Right lobe of liver (tissue), 4 donors: ENCODE measurements at regions not wholly inside any gene's neighbourhood (a gene's known extent, or its start where the extent isn't known, plus 50 kb on each side); places are given as distances from the start of the nearest gene placed in this dataset.

Source experiments
- POLR2A ChIP-seq: fragments of 450-650 bp; IDR thresholded peaks from one replicate; pipeline ENCODE4 v1.6.1; 2017; ENCODE audit warnings: antibody characterized with exemption, mild to moderate bottlenecking
- TF ChIP-seq, protein P1 (sequence below), 4 donors: fragments of 200-600 bp in 3 of 4; fragments of 450-650 bp in 1 of 4; IDR thresholded peaks; one replicate each; pipeline versions ENCODE4 v1.5.1 to v1.8.0; 2016 to 2022; ENCODE audit warnings: antibody characterized with exemption in 4 of 4, mild to moderate bottlenecking in 2 of 4
- donor health status: DM: no; HTN: no; CAD: no.
- donor health status: DM: no; HTN: no; CAD: no.
- donor health status: DM: no; HTN: yes; CAD: no.

DNA sequence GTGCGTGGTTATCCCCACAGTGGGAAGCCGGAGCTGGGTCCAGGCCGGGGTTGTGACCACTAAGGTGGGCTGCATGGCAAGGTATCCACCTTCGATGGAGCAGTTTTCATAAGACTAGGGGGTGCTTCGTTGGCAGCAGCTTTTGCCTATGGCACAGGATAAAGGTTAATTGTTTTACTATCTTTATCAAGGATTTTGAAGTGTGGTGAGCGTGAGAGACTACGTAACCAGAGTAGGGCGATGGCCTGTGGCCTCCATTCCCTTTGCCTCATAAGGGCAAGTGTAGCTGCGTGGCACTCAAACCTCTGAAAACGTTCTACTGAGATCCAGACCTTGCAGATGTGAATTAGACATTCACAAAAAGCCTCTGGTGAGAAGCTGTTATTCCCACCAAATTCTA lies 206.6 kb downstream of the ACKR3 start:
- TF ChIP-seq POLR2A: no peak
- TF ChIP-seq, protein P1, sequence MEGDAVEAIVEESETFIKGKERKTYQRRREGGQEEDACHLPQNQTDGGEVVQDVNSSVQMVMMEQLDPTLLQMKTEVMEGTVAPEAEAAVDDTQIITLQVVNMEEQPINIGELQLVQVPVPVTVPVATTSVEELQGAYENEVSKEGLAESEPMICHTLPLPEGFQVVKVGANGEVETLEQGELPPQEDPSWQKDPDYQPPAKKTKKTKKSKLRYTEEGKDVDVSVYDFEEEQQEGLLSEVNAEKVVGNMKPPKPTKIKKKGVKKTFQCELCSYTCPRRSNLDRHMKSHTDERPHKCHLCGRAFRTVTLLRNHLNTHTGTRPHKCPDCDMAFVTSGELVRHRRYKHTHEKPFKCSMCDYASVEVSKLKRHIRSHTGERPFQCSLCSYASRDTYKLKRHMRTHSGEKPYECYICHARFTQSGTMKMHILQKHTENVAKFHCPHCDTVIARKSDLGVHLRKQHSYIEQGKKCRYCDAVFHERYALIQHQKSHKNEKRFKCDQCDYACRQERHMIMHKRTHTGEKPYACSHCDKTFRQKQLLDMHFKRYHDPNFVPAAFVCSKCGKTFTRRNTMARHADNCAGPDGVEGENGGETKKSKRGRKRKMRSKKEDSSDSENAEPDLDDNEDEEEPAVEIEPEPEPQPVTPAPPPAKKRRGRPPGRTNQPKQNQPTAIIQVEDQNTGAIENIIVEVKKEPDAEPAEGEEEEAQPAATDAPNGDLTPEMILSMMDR (IDR thresholded peaks at IDR 0.05): no peak
